Upper lobe of left lung (tissue), 4 donors: ENCODE measurements at regions not wholly inside any gene's neighbourhood (a gene's known extent, or its start where the extent isn't known, plus 50 kb on each side); places are given as distances from the start of the nearest gene placed in this dataset.

Source experiments
- EP300 ChIP-seq, 4 donors: sonication (generic); formaldehyde crosslinking; IDR thresholded peaks; one replicate each; pipeline ENCODE4 v1.5.1; 2017; ENCODE audit warnings: antibody characterized with exemption in 4 of 4, control low read depth in 2 of 4
- POLR2A ChIP-seq, 4 donors: fragments of 450-650 bp; IDR thresholded peaks; one replicate each; pipeline ENCODE4 v1.5.1; 2016 to 2017; ENCODE audit warnings: antibody characterized with exemption in 4 of 4, mild to moderate bottlenecking in 2 of 4
- POLR2AphosphoS5 ChIP-seq, 2 donors: sonication (generic); formaldehyde crosslinking; IDR thresholded peaks; one replicate each; pipeline ENCODE4 v1.5.1; 2017; ENCODE audit warnings: antibody characterized with exemption in 2 of 2
- TF ChIP-seq, protein P1 (sequence below), 6 experiments: fragments of 450-650 bp in 4 of 6; fragments of 200-600 bp in 2 of 6; sonication (generic) in 2 of 6; IDR thresholded peaks; one replicate each; pipeline ENCODE4 v1.5.1; 2016 to 2019; ENCODE audit warnings: antibody characterized with exemption in 6 of 6

- TF ChIP-seq POLR2AphosphoS5 (IDR thresholded peaks at IDR 0.05) (no peak), EP300 (IDR thresholded peaks at IDR 0.05) (no peak), POLR2A (IDR thresholded peaks at IDR 0.05) (no peak)
- TF ChIP-seq, protein P1, sequence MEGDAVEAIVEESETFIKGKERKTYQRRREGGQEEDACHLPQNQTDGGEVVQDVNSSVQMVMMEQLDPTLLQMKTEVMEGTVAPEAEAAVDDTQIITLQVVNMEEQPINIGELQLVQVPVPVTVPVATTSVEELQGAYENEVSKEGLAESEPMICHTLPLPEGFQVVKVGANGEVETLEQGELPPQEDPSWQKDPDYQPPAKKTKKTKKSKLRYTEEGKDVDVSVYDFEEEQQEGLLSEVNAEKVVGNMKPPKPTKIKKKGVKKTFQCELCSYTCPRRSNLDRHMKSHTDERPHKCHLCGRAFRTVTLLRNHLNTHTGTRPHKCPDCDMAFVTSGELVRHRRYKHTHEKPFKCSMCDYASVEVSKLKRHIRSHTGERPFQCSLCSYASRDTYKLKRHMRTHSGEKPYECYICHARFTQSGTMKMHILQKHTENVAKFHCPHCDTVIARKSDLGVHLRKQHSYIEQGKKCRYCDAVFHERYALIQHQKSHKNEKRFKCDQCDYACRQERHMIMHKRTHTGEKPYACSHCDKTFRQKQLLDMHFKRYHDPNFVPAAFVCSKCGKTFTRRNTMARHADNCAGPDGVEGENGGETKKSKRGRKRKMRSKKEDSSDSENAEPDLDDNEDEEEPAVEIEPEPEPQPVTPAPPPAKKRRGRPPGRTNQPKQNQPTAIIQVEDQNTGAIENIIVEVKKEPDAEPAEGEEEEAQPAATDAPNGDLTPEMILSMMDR (IDR thresholded peaks at IDR 0.05): no peak
Observed at GRCh38 chr22:27514601-27515523, 286.7 kb downstream of the MN1 start.
